VCaP (cell line): ENCODE measurements at regions not wholly inside any gene's neighbourhood (a gene's known extent, or its start where the extent isn't known, plus 50 kb on each side); places are given as distances from the start of the nearest gene placed in this dataset.

Experiments used
- H3K27ac ChIP-seq: fragments of 450-650 bp; 2 replicates; pipeline ENCODE4 v1.5.1; 2017
- TF ChIP-seq, protein P1 (sequence below): fragments of 450-650 bp; conservative IDR thresholded peaks from 2 replicates; pipeline ENCODE4 v1.5.1; 2017; ENCODE audit warnings: mild to moderate bottlenecking, moderate library complexity

GRCh38 chr2:120612931-120613330 lies 122.7 kb upstream of the GLI2 start:
- TF ChIP-seq, protein P1, sequence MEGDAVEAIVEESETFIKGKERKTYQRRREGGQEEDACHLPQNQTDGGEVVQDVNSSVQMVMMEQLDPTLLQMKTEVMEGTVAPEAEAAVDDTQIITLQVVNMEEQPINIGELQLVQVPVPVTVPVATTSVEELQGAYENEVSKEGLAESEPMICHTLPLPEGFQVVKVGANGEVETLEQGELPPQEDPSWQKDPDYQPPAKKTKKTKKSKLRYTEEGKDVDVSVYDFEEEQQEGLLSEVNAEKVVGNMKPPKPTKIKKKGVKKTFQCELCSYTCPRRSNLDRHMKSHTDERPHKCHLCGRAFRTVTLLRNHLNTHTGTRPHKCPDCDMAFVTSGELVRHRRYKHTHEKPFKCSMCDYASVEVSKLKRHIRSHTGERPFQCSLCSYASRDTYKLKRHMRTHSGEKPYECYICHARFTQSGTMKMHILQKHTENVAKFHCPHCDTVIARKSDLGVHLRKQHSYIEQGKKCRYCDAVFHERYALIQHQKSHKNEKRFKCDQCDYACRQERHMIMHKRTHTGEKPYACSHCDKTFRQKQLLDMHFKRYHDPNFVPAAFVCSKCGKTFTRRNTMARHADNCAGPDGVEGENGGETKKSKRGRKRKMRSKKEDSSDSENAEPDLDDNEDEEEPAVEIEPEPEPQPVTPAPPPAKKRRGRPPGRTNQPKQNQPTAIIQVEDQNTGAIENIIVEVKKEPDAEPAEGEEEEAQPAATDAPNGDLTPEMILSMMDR = no peak
- no peak overlapping the region for H3K27ac ChIP-seq

DNA sequence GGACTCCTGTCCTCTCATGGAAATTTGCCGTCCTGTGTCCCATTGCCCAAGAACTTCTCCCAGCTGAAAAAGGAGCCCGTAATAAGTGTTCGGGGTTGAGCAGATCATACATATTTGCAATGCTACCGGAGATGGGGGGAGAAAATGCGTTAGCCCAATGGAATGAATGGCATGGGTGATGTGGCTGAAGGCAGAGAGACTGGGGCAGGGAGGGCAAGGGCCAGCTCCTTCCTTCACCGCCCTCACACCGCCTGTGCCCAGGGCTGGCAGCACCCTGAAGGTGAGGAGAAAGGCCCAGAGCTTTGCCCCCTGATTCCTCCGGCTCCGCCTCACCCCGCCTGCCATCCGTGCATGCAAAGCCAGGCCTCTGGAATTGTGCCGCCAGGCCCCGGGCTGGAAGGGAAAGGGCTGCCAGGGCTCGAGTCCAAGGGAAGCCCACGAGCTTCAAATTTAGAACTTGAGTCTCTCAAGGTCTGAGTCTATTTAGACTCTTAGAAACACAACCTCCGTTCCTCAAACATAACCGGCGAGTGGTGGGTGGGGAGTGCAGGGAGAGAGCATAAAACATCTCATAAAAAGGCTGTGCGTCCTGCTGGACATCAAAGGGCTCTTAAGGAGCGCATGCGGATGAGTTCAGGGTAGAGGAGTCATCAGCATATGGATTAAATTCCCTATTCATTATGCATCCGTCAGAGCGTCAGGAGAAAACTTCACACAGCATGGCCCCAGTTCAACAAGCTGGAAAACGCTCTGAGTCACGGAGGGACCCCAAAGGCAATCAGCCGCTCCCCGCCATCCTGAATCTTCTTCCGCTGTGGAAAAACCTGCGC lies 121.7 kb upstream of the GLI2 start:
- TF ChIP-seq, protein P1 = no peak
- no peak overlapping the region for H3K27ac ChIP-seq

GRCh38 chr2:120614901-120615300 lies 120.8 kb upstream of the GLI2 start:
- TF ChIP-seq, protein P1 = no peak
- no peak overlapping the region for H3K27ac ChIP-seq

DNA sequence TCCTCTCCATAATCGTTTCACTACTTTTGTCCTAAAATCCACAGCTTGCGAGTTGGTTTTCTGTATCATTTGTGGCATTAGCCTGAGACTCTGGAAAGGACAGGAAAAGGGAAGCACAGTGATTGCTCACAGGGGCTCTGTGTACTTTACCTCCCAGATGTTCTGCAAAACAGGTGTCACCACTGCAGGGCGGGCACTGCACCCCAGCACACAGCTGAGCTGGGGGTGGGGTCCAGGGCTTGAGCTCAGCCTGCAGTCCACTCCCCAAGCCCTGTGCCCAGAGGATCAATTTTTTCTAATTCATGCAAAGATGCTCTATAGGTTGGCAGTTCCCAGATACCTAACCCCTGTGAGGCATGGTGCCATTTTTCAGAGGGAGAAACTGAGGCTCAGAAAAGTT lies 119.4 kb upstream of the GLI2 start:
- TF ChIP-seq, protein P1 = no peak

GRCh38 chr2:120617055-120617454 lies 118.6 kb upstream of the GLI2 start:
- TF ChIP-seq, protein P1 = no peak
- H3K27ac ChIP-seq = no peak overlapping the region

More for the DNA sequence above, 119.4 kb upstream of the GLI2 start:
- H3K27ac ChIP-seq = no peak overlapping the region

GRCh38 chr2:120618830-120619229 lies 116.8 kb upstream of the GLI2 start:
- no peak overlapping the region for H3K27ac ChIP-seq
- TF ChIP-seq, protein P1 = no peak

DNA sequence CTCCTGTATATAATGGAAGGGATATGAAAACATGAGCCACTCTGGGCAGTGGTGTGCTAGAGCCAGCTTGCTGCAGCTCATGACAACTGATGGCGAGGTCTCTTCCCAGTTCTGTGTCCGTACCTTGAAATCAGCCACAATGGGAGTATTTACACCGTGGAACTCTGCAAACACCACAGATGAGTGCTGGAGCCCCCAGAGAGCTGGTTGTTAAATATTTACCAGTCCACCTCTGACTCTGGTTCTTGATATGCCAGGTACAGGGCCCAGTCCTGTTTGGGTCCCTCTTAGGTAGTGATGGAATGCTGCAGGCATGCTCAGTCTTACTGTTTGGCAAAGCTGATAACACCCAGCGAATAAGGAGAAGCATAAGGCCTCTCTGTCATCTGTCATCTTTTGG lies 116.1 kb upstream of the GLI2 start:
- TF ChIP-seq, protein P1 = no peak
- no peak overlapping the region for H3K27ac ChIP-seq
